ENCODE measurements at regions not wholly inside any gene's neighbourhood (a gene's known extent, or its start where the extent isn't known, plus 50 kb on each side); places are given as distances from the start of the nearest gene placed in this dataset.

DNA sequence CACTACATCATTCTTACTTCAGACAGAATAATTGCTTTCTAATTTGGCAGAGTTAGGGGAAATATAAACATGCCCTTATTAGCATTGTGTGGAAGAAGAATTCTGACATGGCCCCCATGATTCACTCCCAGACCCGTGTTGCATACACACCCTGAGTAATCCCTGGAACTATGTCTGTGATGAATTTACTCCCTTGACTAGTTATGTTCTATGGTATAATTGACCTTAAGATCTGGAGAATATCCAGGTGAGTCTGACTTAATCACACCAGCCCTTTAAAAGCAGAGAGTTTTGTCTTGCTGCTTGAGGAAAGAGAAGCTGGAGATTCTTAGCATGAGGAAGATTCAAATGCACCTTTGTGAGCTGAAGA, 262.9 kb downstream of the SOX4 start:
- ChIA-PET POLR2A (no interaction called here), CTCF (no interaction called here)
- Histone ChIP-seq H3K36me3 (ENCODE audit: control insufficient read depth, insufficient read depth, low read length) (no peaks in the 10 kb centered on the region), H3K27me3 (ENCODE audit: control insufficient read depth, insufficient read depth, low read length) (no peaks in the 10 kb centered on the region), H3K4me3 (ENCODE audit: low read depth in 2 of 2, low read length in 2 of 2) (no peak overlapping the region), H3K4me1 (ENCODE audit: control insufficient read depth, insufficient read depth, low read length) (no peaks in the 10 kb centered on the region), H3K9me3 (ENCODE audit: control insufficient read depth, insufficient read depth, low read depth, low read length) (no peaks in the 10 kb centered on the region), H3K27ac (ENCODE audit: low read length) (no peak overlapping the region)
- TF ChIP-seq, protein P1, sequence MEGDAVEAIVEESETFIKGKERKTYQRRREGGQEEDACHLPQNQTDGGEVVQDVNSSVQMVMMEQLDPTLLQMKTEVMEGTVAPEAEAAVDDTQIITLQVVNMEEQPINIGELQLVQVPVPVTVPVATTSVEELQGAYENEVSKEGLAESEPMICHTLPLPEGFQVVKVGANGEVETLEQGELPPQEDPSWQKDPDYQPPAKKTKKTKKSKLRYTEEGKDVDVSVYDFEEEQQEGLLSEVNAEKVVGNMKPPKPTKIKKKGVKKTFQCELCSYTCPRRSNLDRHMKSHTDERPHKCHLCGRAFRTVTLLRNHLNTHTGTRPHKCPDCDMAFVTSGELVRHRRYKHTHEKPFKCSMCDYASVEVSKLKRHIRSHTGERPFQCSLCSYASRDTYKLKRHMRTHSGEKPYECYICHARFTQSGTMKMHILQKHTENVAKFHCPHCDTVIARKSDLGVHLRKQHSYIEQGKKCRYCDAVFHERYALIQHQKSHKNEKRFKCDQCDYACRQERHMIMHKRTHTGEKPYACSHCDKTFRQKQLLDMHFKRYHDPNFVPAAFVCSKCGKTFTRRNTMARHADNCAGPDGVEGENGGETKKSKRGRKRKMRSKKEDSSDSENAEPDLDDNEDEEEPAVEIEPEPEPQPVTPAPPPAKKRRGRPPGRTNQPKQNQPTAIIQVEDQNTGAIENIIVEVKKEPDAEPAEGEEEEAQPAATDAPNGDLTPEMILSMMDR (IDR thresholded peaks at IDR 0.05), result no peak
- TF ChIP-seq, protein P2, sequence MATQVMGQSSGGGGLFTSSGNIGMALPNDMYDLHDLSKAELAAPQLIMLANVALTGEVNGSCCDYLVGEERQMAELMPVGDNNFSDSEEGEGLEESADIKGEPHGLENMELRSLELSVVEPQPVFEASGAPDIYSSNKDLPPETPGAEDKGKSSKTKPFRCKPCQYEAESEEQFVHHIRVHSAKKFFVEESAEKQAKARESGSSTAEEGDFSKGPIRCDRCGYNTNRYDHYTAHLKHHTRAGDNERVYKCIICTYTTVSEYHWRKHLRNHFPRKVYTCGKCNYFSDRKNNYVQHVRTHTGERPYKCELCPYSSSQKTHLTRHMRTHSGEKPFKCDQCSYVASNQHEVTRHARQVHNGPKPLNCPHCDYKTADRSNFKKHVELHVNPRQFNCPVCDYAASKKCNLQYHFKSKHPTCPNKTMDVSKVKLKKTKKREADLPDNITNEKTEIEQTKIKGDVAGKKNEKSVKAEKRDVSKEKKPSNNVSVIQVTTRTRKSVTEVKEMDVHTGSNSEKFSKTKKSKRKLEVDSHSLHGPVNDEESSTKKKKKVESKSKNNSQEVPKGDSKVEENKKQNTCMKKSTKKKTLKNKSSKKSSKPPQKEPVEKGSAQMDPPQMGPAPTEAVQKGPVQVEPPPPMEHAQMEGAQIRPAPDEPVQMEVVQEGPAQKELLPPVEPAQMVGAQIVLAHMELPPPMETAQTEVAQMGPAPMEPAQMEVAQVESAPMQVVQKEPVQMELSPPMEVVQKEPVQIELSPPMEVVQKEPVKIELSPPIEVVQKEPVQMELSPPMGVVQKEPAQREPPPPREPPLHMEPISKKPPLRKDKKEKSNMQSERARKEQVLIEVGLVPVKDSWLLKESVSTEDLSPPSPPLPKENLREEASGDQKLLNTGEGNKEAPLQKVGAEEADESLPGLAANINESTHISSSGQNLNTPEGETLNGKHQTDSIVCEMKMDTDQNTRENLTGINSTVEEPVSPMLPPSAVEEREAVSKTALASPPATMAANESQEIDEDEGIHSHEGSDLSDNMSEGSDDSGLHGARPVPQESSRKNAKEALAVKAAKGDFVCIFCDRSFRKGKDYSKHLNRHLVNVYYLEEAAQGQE (IDR thresholded peaks at IDR 0.05; ENCODE audit: insufficient read depth in 1 of 2, low read depth in 2 of 2, low read length in 1 of 2), result no peak
- TF ChIP-seq SIN3A (IDR thresholded peaks at IDR 0.05; ENCODE audit: borderline replicate concordance, insufficient read depth, low read depth, low read length) (no peak), POLR2AphosphoS5 (IDR thresholded peaks at IDR 0.05; ENCODE audit: low read depth, low read length) (no peak), TCF7L2 (IDR thresholded peaks at IDR 0.05; ENCODE audit: low read depth, low read length) (no peak)
- intact Hi-C loops (cut with micrococcal nuclease; ENCODE audit: unreplicated experiment) (no loop called here), in situ Hi-C loops (cut with HindIII; ENCODE audit: low pct_unique_long_range_greater_than_20kb, low sequenced_read_pairs) (no loop called here)
- DNase-seq (ENCODE audit: low read depth, low spot score) (peak; percentile 2), ATAC-seq (no peak)
- no TSS peak for BruUV-seq (replicated peaks)

DNA sequence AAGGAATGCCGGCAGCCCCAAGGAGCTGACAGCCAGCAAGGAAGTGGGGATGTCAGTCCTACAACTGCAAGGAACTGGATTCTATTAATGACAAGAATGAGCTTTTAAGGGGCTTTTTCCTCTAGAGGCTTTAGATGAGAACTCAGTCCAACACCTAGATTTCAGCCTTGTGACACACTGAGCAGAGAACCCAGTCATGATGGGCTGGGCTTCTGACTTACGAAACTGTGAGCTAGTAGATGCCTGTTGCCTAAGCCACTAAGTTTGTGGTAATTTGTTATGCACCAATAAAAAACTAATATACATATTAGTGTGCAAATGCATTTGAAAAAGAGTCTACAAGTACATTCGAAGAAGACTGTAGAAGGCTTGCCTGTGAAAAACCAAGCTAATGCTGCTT, 263.3 kb downstream of the SOX4 start:
- Histone ChIP-seq H3K27ac (ENCODE audit: low read length) (no peak overlapping the region), H3K4me3 (ENCODE audit: low read depth in 2 of 2, low read length in 2 of 2) (no peak overlapping the region), H3K27me3 (ENCODE audit: control insufficient read depth, insufficient read depth, low read length) (no peaks in the 10 kb centered on the region), H3K36me3 (ENCODE audit: control insufficient read depth, insufficient read depth, low read length) (no peaks in the 10 kb centered on the region), H3K4me1 (ENCODE audit: control insufficient read depth, insufficient read depth, low read length) (no peaks in the 10 kb centered on the region), H3K9me3 (ENCODE audit: control insufficient read depth, insufficient read depth, low read depth, low read length) (no peaks in the 10 kb centered on the region)
- ChIA-PET CTCF (no interaction called here), POLR2A (interaction anchor here (0.5 kb wide), 1 partner anchor 195 kb away, joined by 3 read pairs; no protein-coding TSS in a partner anchor)
- BruUV-seq (replicated peaks), result no TSS peak
- no peak for DNase-seq (ENCODE audit: low read depth, low spot score)
- no peak for ATAC-seq
- in situ Hi-C loops (cut with HindIII; ENCODE audit: low pct_unique_long_range_greater_than_20kb, low sequenced_read_pairs) (no loop called here), intact Hi-C loops (cut with micrococcal nuclease; ENCODE audit: unreplicated experiment) (no loop called here)
- TF ChIP-seq, protein P2 (IDR thresholded peaks at IDR 0.05; ENCODE audit: insufficient read depth in 1 of 2, low read depth in 2 of 2, low read length in 1 of 2), result no peak
- no peak for TF ChIP-seq SIN3A (IDR thresholded peaks at IDR 0.05; ENCODE audit: borderline replicate concordance, insufficient read depth, low read depth, low read length)
- TF ChIP-seq, protein P1 (IDR thresholded peaks at IDR 0.05), result no peak
- TF ChIP-seq TCF7L2 (IDR thresholded peaks at IDR 0.05; ENCODE audit: low read depth, low read length), result no peak
- TF ChIP-seq POLR2AphosphoS5 (IDR thresholded peaks at IDR 0.05; ENCODE audit: low read depth, low read length), result no peak
